GM12873 (cell line): ENCODE measurements at regions not wholly inside any gene's neighbourhood (a gene's known extent, or its start where the extent isn't known, plus 50 kb on each side); places are given as distances from the start of the nearest gene placed in this dataset.

ENCODE experiments used
- TF ChIP-seq, protein P1 (sequence below): IDR thresholded peaks from 2 replicates; pipeline ENCODE4 v1.5.1; 2012; ENCODE audit warnings: low read depth, mild to moderate bottlenecking, moderate library complexity, low read length, control low read depth; ENCODE audit not compliant: insufficient read depth; ENCODE audit errors: missing control alignments

DNA sequence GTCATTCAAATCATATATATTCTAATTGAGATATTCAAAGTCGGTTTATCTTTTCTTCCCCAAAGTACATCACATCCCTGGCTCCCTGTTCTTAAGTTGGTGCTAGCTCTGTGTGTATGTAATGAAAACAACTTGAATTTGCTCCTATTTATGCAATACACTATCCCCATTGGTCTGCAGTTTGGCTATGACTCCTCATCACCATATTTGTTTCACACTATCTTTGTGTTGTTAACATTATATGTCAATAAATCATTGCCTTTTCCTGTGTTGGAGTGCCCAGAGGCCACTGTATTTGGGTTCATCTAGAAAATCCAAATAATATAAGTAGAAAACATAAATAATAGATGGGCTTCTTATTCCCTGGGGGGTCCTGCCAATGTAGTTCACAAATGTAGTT is 306.6 kb upstream of the TENM4 start:
- TF ChIP-seq, protein P1, sequence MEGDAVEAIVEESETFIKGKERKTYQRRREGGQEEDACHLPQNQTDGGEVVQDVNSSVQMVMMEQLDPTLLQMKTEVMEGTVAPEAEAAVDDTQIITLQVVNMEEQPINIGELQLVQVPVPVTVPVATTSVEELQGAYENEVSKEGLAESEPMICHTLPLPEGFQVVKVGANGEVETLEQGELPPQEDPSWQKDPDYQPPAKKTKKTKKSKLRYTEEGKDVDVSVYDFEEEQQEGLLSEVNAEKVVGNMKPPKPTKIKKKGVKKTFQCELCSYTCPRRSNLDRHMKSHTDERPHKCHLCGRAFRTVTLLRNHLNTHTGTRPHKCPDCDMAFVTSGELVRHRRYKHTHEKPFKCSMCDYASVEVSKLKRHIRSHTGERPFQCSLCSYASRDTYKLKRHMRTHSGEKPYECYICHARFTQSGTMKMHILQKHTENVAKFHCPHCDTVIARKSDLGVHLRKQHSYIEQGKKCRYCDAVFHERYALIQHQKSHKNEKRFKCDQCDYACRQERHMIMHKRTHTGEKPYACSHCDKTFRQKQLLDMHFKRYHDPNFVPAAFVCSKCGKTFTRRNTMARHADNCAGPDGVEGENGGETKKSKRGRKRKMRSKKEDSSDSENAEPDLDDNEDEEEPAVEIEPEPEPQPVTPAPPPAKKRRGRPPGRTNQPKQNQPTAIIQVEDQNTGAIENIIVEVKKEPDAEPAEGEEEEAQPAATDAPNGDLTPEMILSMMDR = no peak

DNA sequence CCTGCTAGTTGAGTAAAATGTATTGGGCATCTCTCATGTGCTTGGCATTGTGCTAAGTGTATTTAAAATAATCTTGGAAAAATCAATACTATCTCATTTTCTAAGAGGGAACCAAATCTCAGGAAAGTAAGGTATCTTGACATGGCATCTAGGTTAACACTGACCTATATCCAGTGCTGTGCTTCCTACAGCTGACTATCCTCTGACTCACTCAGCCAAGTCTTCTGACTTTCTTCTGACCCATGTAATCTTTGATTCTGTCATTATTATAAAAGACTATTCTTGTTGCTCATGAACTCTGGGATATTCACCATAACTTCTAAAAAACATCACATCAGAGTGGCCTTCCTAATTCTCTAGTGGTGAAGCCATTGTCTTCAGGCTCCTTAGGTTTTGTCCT is 304.1 kb upstream of the TENM4 start:
- TF ChIP-seq, protein P1 = no peak

DNA sequence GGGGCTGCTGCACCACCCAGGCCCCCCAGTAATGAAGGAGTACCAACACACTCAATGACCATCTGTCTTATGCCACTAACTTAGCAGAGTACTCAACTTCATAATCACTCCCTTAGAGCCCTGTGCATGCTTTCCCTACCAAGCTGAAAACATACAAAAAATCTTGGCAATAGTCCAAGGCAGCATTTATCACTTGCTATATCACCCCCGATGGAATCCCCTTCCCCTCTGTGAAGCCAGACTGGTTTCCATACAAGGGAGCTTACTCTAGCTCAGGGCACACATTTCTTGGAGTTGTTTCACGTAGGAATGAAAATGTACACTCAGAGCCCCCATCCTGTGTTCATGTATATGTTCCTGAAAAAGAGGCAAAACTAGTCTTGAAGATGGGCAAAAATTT is 301.3 kb upstream of the TENM4 start:
- TF ChIP-seq, protein P1 = no peak

DNA sequence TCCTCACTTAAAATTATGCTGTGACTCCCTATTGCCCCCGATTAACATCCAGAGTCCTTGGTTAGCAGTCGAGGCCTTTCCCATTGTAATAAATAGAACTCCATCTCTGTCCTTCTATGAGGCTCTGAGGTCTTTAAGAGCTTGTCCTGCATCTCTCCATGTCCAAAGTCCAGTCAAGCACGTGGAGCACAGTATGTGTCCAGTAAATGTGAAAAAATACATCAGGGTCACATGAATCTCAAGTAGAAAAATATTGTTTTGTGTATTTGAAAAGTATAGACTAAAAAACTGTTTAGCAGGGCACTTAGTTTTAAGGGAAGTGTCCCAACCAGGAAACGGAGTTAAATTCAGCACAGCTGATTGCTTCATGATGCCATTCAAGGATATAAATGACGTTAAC is 298.8 kb upstream of the TENM4 start:
- TF ChIP-seq, protein P1 = no peak

DNA sequence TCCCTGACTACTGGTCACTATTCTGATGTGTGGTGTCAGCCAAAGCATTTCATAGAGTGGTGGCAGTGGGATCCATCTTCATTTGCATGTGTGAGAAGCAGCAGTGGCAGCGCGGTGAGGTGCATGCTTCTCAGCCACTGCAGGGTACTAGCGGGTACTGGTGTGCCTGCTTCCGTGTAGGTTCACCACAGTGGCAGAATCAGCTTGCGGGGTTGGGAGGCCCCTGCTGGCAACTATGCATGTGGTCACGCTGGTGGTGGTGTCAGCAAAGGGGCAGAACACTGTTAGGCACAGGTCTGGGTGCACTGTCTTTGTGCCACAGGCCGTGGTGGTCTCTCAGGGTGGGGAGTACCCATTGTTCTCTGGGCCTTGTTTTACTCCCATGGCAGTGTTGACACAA is 286.4 kb upstream of the TENM4 start:
- TF ChIP-seq, protein P1 = no peak

DNA sequence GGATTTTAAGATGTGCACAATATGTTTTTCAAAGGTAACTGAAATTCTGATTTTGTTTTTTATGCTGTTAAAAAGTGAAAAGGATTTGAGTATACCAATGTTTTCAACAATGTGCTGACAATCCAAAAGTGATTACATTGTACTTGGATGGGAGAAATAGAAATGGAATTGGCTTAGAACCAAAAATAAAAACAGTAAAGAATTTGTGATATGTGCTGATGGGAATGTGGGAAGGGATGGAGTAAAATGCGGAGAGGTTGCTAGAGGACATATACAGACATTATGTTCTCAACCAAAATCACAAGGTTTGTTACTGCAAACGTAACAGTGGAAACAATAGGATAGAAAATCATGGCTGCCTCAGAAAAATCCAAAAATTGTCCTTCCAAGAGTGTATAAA is 279.3 kb upstream of the TENM4 start:
- TF ChIP-seq, protein P1 = no peak

DNA sequence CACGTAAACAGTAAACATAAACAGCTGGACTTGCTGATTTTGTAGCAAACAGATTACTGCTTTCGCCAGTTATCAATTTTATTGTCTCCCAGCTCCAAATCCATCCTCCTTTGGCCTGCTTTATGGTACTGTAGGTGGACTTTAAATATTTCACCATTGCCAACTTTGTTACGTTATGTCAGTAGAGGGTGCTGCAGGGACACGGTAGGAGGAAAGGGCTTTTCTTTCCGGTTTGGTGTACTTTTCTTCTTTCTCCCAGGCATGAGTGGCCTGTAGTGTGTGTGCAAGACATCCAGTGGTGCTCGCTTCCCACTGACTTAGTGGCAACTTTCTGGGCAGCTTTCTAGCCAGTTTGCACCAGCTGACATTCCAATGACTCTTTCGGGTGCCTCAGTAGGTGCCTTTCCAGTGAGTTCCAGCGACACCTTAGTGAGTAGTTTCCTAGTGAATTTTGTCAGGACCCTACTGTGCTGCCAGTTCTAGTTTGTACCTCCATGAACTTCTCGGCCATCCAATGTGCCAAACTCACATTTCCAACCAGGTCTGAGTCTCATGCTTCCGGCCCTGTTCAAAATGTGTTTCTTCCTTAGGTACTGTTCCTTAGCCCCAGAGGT is 267.6 kb upstream of the TENM4 start:
- TF ChIP-seq, protein P1 = peak; percentile 65
